ENCODE measurements at regions not wholly inside any gene's neighbourhood (a gene's known extent, or its start where the extent isn't known, plus 50 kb on each side); places are given as distances from the start of the nearest gene placed in this dataset.

- Histone ChIP-seq H3K23ac (ENCODE audit: low read length) (no peak overlapping the region), H2BK120ac (ENCODE audit: insufficient read depth, low read length, poor library complexity) (no peak overlapping the region), H2BK12ac (ENCODE audit: low read length) (no peak overlapping the region), H3K4me2 (ENCODE audit: low read length) (no peak overlapping the region), H3K14ac (ENCODE audit: low read length) (no peak overlapping the region), H3K79me1 (ENCODE audit: low read length) (no peaks in the 10 kb centered on the region), H2AFZ (ENCODE audit: insufficient read depth, low read length, poor library complexity) (no peak overlapping the region), H4K8ac (ENCODE audit: low read depth, low read length) (no peak overlapping the region), H3K4me3 (ENCODE audit: low read depth, low read length) (no peak overlapping the region), H3K18ac (ENCODE audit: low read length) (no peak overlapping the region), H2BK5ac (ENCODE audit: low read depth, low read length, poor library complexity) (no peak overlapping the region), H4K91ac (ENCODE audit: low read depth, low read length) (no peak overlapping the region), H3K27ac (ENCODE audit: low read depth, low read length) (no peak overlapping the region), H3K36me3 (ENCODE audit: control insufficient read depth in 1 of 2, insufficient read depth in 2 of 2, low read length in 2 of 2) (no peaks in the 10 kb centered on the region), H3K27me3 (ENCODE audit: insufficient read depth, low read length) (no peaks in the 10 kb centered on the region), H3K9me3 (ENCODE audit: insufficient read depth, low read depth, low read length) (peaks cover 4% of the 10 kb centered on the region), H3K4ac (ENCODE audit: low read depth, low read length) (no peak overlapping the region), H2AK5ac (ENCODE audit: low read length) (no peak overlapping the region), H3K79me2 (ENCODE audit: control insufficient read depth, insufficient read depth, low read length, poor library complexity) (no peaks in the 10 kb centered on the region), H4K12ac (ENCODE audit: low read depth, low read length) (no peak overlapping the region), H3K4me1 (ENCODE audit: control insufficient read depth in 1 of 2, insufficient read depth in 2 of 2, low read length in 2 of 2) (no peaks in the 10 kb centered on the region), H3K9ac (ENCODE audit: low read length) (no peak overlapping the region)
- no peak for DNase-seq
- WGBS (ENCODE audit: extremely low coverage, insufficient coverage, insufficient read length), result no CpG with 5 or more reads among the region's 5 CpGs
These were observed 117.5 kb upstream of the VPREB1 start for GRCh38 chr22:22127100-22127499.

- DNase-seq, result no peak
- H2AFZ ChIP-seq (ENCODE audit: insufficient read depth, low read length, poor library complexity), result no peak overlapping the region
- no peaks in the 10 kb centered on the region for H3K79me2 ChIP-seq (ENCODE audit: control insufficient read depth, insufficient read depth, low read length, poor library complexity)
- no peak overlapping the region for H3K9ac ChIP-seq (ENCODE audit: low read length)
- no peak overlapping the region for H2BK5ac ChIP-seq (ENCODE audit: low read depth, low read length, poor library complexity)
- no peak overlapping the region for H4K91ac ChIP-seq (ENCODE audit: low read depth, low read length)
- H3K14ac ChIP-seq (ENCODE audit: low read length), result no peak overlapping the region
- H3K18ac ChIP-seq (ENCODE audit: low read length), result no peak overlapping the region
- H3K36me3 ChIP-seq (ENCODE audit: control insufficient read depth in 1 of 2, insufficient read depth in 2 of 2, low read length in 2 of 2), result no peaks in the 10 kb centered on the region
- no peak overlapping the region for H3K27ac ChIP-seq (ENCODE audit: low read depth, low read length)
- no peak overlapping the region for H4K12ac ChIP-seq (ENCODE audit: low read depth, low read length)
- H4K8ac ChIP-seq (ENCODE audit: low read depth, low read length), result no peak overlapping the region
- H3K4me3 ChIP-seq (ENCODE audit: low read depth, low read length), result no peak overlapping the region
- H3K9me3 ChIP-seq (ENCODE audit: insufficient read depth, low read depth, low read length), result peaks cover 4% of the 10 kb centered on the region
- no CpG with 5 or more reads among the region's 24 CpGs for WGBS (ENCODE audit: extremely low coverage, insufficient coverage, insufficient read length)
- no peak overlapping the region for H2BK12ac ChIP-seq (ENCODE audit: low read length)
- H3K4me1 ChIP-seq (ENCODE audit: control insufficient read depth in 1 of 2, insufficient read depth in 2 of 2, low read length in 2 of 2), result no peaks in the 10 kb centered on the region
- no peaks in the 10 kb centered on the region for H3K79me1 ChIP-seq (ENCODE audit: low read length)
- no peak overlapping the region for H2BK120ac ChIP-seq (ENCODE audit: insufficient read depth, low read length, poor library complexity)
- no peak overlapping the region for H3K4ac ChIP-seq (ENCODE audit: low read depth, low read length)
- no peaks in the 10 kb centered on the region for H3K27me3 ChIP-seq (ENCODE audit: insufficient read depth, low read length)
- H3K23ac ChIP-seq (ENCODE audit: low read length), result no peak overlapping the region
- no peak overlapping the region for H3K4me2 ChIP-seq (ENCODE audit: low read length)
- H2AK5ac ChIP-seq (ENCODE audit: low read length), result no peak overlapping the region
These were observed 118.8 kb upstream of the VPREB1 start for GRCh38 chr22:22125579-22126468.

- Histone ChIP-seq H4K12ac (ENCODE audit: low read depth, low read length) (no peak overlapping the region), H3K9ac (ENCODE audit: low read length) (no peak overlapping the region), H3K23ac (ENCODE audit: low read length) (no peak overlapping the region), H3K14ac (ENCODE audit: low read length) (no peak overlapping the region), H2BK5ac (ENCODE audit: low read depth, low read length, poor library complexity) (no peak overlapping the region), H3K9me3 (ENCODE audit: insufficient read depth, low read depth, low read length) (peaks cover 4% of the 10 kb centered on the region), H3K4ac (ENCODE audit: low read depth, low read length) (no peak overlapping the region), H2BK120ac (ENCODE audit: insufficient read depth, low read length, poor library complexity) (no peak overlapping the region), H2BK12ac (ENCODE audit: low read length) (no peak overlapping the region), H3K27ac (ENCODE audit: low read depth, low read length) (no peak overlapping the region), H4K91ac (ENCODE audit: low read depth, low read length) (no peak overlapping the region), H3K79me1 (ENCODE audit: low read length) (no peaks in the 10 kb centered on the region), H2AK5ac (ENCODE audit: low read length) (no peak overlapping the region), H4K8ac (ENCODE audit: low read depth, low read length) (no peak overlapping the region), H3K4me3 (ENCODE audit: low read depth, low read length) (no peak overlapping the region), H3K79me2 (ENCODE audit: control insufficient read depth, insufficient read depth, low read length, poor library complexity) (no peaks in the 10 kb centered on the region), H3K36me3 (ENCODE audit: control insufficient read depth in 1 of 2, insufficient read depth in 2 of 2, low read length in 2 of 2) (no peaks in the 10 kb centered on the region), H3K4me2 (ENCODE audit: low read length) (no peak overlapping the region), H3K18ac (ENCODE audit: low read length) (no peak overlapping the region), H3K27me3 (ENCODE audit: insufficient read depth, low read length) (no peaks in the 10 kb centered on the region), H3K4me1 (ENCODE audit: control insufficient read depth in 1 of 2, insufficient read depth in 2 of 2, low read length in 2 of 2) (no peaks in the 10 kb centered on the region), H2AFZ (ENCODE audit: insufficient read depth, low read length, poor library complexity) (no peak overlapping the region)
- no peak for DNase-seq
- no CpG with 5 or more reads among the region's 19 CpGs for WGBS (ENCODE audit: extremely low coverage, insufficient coverage, insufficient read length)
These were observed 119.5 kb upstream of the VPREB1 start for GRCh38 chr22:22125028-22125578.

GRCh38 chr22:22124374-22124773 lies 120.2 kb upstream of the VPREB1 start:
- H2BK120ac ChIP-seq (ENCODE audit: insufficient read depth, low read length, poor library complexity), result no peak overlapping the region
- H3K27me3 ChIP-seq (ENCODE audit: insufficient read depth, low read length), result no peaks in the 10 kb centered on the region
- peaks cover 4% of the 10 kb centered on the region for H3K9me3 ChIP-seq (ENCODE audit: insufficient read depth, low read depth, low read length)
- H3K9ac ChIP-seq (ENCODE audit: low read length), result no peak overlapping the region
- H3K79me2 ChIP-seq (ENCODE audit: control insufficient read depth, insufficient read depth, low read length, poor library complexity), result no peaks in the 10 kb centered on the region
- no peak overlapping the region for H2AK5ac ChIP-seq (ENCODE audit: low read length)
- no peak overlapping the region for H2AFZ ChIP-seq (ENCODE audit: insufficient read depth, low read length, poor library complexity)
- H4K91ac ChIP-seq (ENCODE audit: low read depth, low read length), result no peak overlapping the region
- no peak overlapping the region for H3K4me3 ChIP-seq (ENCODE audit: low read depth, low read length)
- DNase-seq, result no peak
- H3K4me1 ChIP-seq (ENCODE audit: control insufficient read depth in 1 of 2, insufficient read depth in 2 of 2, low read length in 2 of 2), result no peaks in the 10 kb centered on the region
- H4K12ac ChIP-seq (ENCODE audit: low read depth, low read length), result no peak overlapping the region
- H3K23ac ChIP-seq (ENCODE audit: low read length), result no peak overlapping the region
- no peak overlapping the region for H3K4me2 ChIP-seq (ENCODE audit: low read length)
- H2BK5ac ChIP-seq (ENCODE audit: low read depth, low read length, poor library complexity), result no peak overlapping the region
- no peak overlapping the region for H2BK12ac ChIP-seq (ENCODE audit: low read length)
- no peaks in the 10 kb centered on the region for H3K36me3 ChIP-seq (ENCODE audit: control insufficient read depth in 1 of 2, insufficient read depth in 2 of 2, low read length in 2 of 2)
- no peaks in the 10 kb centered on the region for H3K79me1 ChIP-seq (ENCODE audit: low read length)
- H3K4ac ChIP-seq (ENCODE audit: low read depth, low read length), result no peak overlapping the region
- WGBS (ENCODE audit: extremely low coverage, insufficient coverage, insufficient read length), result no CpG with 5 or more reads among the region's 12 CpGs
- no peak overlapping the region for H3K14ac ChIP-seq (ENCODE audit: low read length)
- no peak overlapping the region for H3K27ac ChIP-seq (ENCODE audit: low read depth, low read length)
- no peak overlapping the region for H4K8ac ChIP-seq (ENCODE audit: low read depth, low read length)
- H3K18ac ChIP-seq (ENCODE audit: low read length), result no peak overlapping the region

Measured in trophoblast cell (in vitro differentiated cells and primary cell).